GM10248 (cell line): ENCODE measurements at regions not wholly inside any gene's neighbourhood (a gene's known extent, or its start where the extent isn't known, plus 50 kb on each side); places are given as distances from the start of the nearest gene placed in this dataset.

Source experiments
- CTCF ChIA-PET: fragments of 300-600 bp; sonication (Branson Sonifier 250); formaldehyde crosslinking; extraction: SDS; loops from one replicate; lab custom pipeline; 2021; ENCODE audit warnings: antibody characterized with exemption; lab: Yijun Ruan, JAX
- POLR2A ChIA-PET: fragments of 350-650 bp; sonication (Branson Sonifier 250); formaldehyde crosslinking; extraction: SDS; loops from one replicate; lab custom pipeline; 2020; ENCODE audit warnings: antibody characterized with exemption; lab: Yijun Ruan, JAX
- DNase-seq: peaks from one replicate; pipeline ENCODE4 v3.0.0; 2012; ENCODE audit errors: extremely low spot score
- TF ChIP-seq, protein P1 (sequence below): IDR thresholded peaks from 2 replicates; pipeline ENCODE4 v1.5.1; 2012; ENCODE audit warnings: mild to moderate bottlenecking, low read depth; ENCODE audit errors: extremely low read depth, missing control alignments, control extremely low read depth

GRCh38 chr10:2625094-2625493 lies 442.3 kb upstream of the PFKP start:
- ChIA-PET POLR2A (no interaction called here), CTCF (no interaction called here)
- TF ChIP-seq, protein P1, sequence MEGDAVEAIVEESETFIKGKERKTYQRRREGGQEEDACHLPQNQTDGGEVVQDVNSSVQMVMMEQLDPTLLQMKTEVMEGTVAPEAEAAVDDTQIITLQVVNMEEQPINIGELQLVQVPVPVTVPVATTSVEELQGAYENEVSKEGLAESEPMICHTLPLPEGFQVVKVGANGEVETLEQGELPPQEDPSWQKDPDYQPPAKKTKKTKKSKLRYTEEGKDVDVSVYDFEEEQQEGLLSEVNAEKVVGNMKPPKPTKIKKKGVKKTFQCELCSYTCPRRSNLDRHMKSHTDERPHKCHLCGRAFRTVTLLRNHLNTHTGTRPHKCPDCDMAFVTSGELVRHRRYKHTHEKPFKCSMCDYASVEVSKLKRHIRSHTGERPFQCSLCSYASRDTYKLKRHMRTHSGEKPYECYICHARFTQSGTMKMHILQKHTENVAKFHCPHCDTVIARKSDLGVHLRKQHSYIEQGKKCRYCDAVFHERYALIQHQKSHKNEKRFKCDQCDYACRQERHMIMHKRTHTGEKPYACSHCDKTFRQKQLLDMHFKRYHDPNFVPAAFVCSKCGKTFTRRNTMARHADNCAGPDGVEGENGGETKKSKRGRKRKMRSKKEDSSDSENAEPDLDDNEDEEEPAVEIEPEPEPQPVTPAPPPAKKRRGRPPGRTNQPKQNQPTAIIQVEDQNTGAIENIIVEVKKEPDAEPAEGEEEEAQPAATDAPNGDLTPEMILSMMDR, result no peak
- DNase-seq, result no peak

DNA sequence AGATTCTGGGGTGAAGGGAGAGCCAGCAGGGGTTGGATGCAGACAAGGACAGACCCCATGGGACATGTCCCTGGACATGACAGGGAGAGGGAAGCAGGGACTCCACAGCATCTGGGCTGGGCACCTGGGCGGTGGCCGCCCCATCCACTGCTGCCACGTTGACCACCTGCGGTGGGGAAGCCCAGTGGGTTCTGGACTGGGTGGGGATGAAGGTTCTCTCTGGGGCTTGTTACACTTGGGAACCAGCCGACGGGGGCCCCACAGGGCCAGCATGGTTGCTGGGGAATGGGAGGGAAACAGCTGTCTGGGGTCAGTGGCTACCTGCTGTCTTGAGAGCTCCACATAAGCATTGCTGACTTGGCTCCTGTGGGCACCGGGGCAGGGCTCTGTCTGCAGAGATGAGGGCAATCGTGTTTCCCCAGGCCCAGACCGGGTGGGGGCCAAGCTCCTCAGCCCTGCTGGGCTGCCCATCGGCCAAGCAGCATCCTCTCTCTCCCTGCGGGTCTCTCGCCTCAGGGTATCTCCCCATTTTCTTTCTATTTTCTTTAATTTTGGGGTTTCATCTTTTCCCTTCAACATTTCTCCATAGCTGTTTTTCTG lies 443.6 kb upstream of the PFKP start:
- CTCF ChIA-PET, result no interaction called here
- DNase-seq, result no peak
- POLR2A ChIA-PET, result no interaction called here
- TF ChIP-seq, protein P1, result no peak

GRCh38 chr10:2620827-2621521 lies 446.4 kb upstream of the PFKP start:
- ChIA-PET POLR2A (no interaction called here), CTCF (no interaction called here)
- TF ChIP-seq, protein P1, result no peak
- DNase-seq, result no peak

- ChIA-PET CTCF (no interaction called here), POLR2A (no interaction called here)
- TF ChIP-seq, protein P1, result no peak
- no peak for DNase-seq
Observed at GRCh38 chr10:2619916-2620315, 447.4 kb upstream of the PFKP start.

- ChIA-PET CTCF (interaction anchor here (1.5 kb wide), 1 partner anchor 10 kb away, joined by 3 read pairs; no protein-coding TSS in a partner anchor), POLR2A (no interaction called here)
- DNase-seq, result no peak
- TF ChIP-seq, protein P1, result no peak
Observed at GRCh38 chr10:2619472-2619871, 447.9 kb upstream of the PFKP start.

DNA sequence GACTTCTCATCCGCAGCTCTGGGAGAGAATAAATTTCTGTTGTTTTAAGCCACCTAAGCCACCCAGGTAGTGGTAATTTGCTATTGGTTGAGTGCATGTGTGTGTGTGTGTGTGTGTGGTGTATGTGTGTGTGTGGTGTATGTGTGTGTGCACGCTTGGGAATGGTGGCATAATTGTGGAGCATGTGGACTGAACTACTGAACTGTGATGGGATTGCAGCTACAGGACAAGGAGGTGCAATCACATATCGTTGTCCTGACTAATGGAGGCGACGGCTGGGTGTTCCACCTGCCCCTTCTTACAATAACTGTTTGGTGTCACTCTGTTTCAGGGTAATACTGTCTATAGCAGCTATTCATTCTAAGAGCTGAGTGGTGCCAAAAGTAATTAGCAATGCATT lies 448.7 kb upstream of the PFKP start:
- DNase-seq, result no peak
- ChIA-PET POLR2A (no interaction called here), CTCF (interaction anchor here (1.5 kb wide), 1 partner anchor 11 kb away, joined by 3 read pairs; no protein-coding TSS in a partner anchor)
- TF ChIP-seq, protein P1, result no peak
